ENCODE measurements at regions not wholly inside any gene's neighbourhood (a gene's known extent, or its start where the extent isn't known, plus 50 kb on each side); places are given as distances from the start of the nearest gene placed in this dataset.
"Not testable (repeated sequence)": the region's sequence is repeated elsewhere in the genome, so short reads cannot be mapped to it uniquely, and the experiment has no call there.

- Histone ChIP-seq H3K4me3 (no peak overlapping the region), H3K27me3 (no peaks in the 10 kb centered on the region), H3K4me1 (no peaks in the 10 kb centered on the region), H3K9me3 (peaks cover 0 to 8% (median 0%) of the 10 kb centered on the region in 3 donors), H3K36me3 (no peaks in the 10 kb centered on the region), H3K27ac (no peak overlapping the region)
- no peak for ATAC-seq
- TF ChIP-seq CTCF (IDR thresholded peaks at IDR 0.05), result no peak
- no peak for TF ChIP-seq POLR2AphosphoS5 (IDR thresholded peaks at IDR 0.05)
- no peak for TF ChIP-seq POLR2A (IDR thresholded peaks at IDR 0.05)
- WGBS, 2 donors (ENCODE audit: low coverage in 1 of 2), result 48 to 63% methylated on average over 4 to 5 of the region's 5 CpGs
Measured at GRCh38 chr9:117936185-117937130, 232.3 kb downstream of the TLR4 start.

- Histone ChIP-seq H3K36me3 (no peaks in the 10 kb centered on the region), H3K4me1 (no peaks in the 10 kb centered on the region), H3K27me3 (no peaks in the 10 kb centered on the region), H3K4me3 (no peak overlapping the region), H3K27ac (no peak overlapping the region), H3K9me3 (peaks cover 0 to 3% (median 0%) of the 10 kb centered on the region in 3 donors)
- no peak for ATAC-seq
- 75 to 83% methylated on average over 1 to 2 of the region's 2 CpGs for WGBS, 2 donors (ENCODE audit: low coverage in 1 of 2)
- TF ChIP-seq POLR2A (IDR thresholded peaks at IDR 0.05) (no peak), CTCF (IDR thresholded peaks at IDR 0.05) (no peak), EP300 (IDR thresholded peaks at IDR 0.05) (no peak), POLR2AphosphoS5 (IDR thresholded peaks at IDR 0.05) (no peak)
Measured at GRCh38 chr9:117938086-117938485, 233.9 kb downstream of the TLR4 start.

GRCh38 chr9:117938896-117939295, 234.7 kb downstream of the TLR4 start:
- no peak overlapping the region for H3K27ac ChIP-seq
- H3K9me3 ChIP-seq, result no peaks in the 10 kb centered on the region
- no peak for ATAC-seq
- no peaks in the 10 kb centered on the region for H3K27me3 ChIP-seq
- no peaks in the 10 kb centered on the region for H3K36me3 ChIP-seq
- H3K4me3 ChIP-seq, result no peak overlapping the region
- H3K4me1 ChIP-seq, result no peaks in the 10 kb centered on the region
- no peak for TF ChIP-seq POLR2AphosphoS5 (IDR thresholded peaks at IDR 0.05)
- no peak for TF ChIP-seq EP300 (IDR thresholded peaks at IDR 0.05)
- no peak for TF ChIP-seq POLR2A (IDR thresholded peaks at IDR 0.05)
- no peak for TF ChIP-seq CTCF (IDR thresholded peaks at IDR 0.05)
- 64 to 80% methylated on average over 3 to 4 of the region's 4 CpGs for WGBS, 2 donors (ENCODE audit: low coverage in 1 of 2)

GRCh38 chr9:117944750-117945149, 240.5 kb downstream of the TLR4 start:
- 80 to 97% methylated on average over 3 of the region's 3 CpGs for WGBS, 2 donors (ENCODE audit: low coverage in 1 of 2)
- not testable (repeated sequence) for H3K4me1 ChIP-seq, H3K27ac ChIP-seq, H3K4me3 ChIP-seq, H3K9me3 ChIP-seq, ATAC-seq, H3K27me3 ChIP-seq, H3K36me3 ChIP-seq

- no peak for ATAC-seq
- H3K4me1 ChIP-seq, result no peaks in the 10 kb centered on the region
- H3K27ac ChIP-seq, result no peak overlapping the region
- no peak overlapping the region for H3K4me3 ChIP-seq
- 57 to 96% methylated on average over 2 to 4 of the region's 4 CpGs for WGBS, 2 donors (ENCODE audit: low coverage in 1 of 2)
- no peaks in the 10 kb centered on the region for H3K36me3 ChIP-seq
- no peaks in the 10 kb centered on the region for H3K9me3 ChIP-seq
- H3K27me3 ChIP-seq, result no peaks in the 10 kb centered on the region
- TF ChIP-seq POLR2A (IDR thresholded peaks at IDR 0.05) (no peak), EP300 (IDR thresholded peaks at IDR 0.05) (no peak), CTCF (IDR thresholded peaks at IDR 0.05) (no peak), POLR2AphosphoS5 (IDR thresholded peaks at IDR 0.05) (no peak)
Measured at GRCh38 chr9:117945286-117945685, 241.1 kb downstream of the TLR4 start.
